GM23338 (cell line): ENCODE measurements at regions not wholly inside any gene's neighbourhood (a gene's known extent, or its start where the extent isn't known, plus 50 kb on each side); places are given as distances from the start of the nearest gene placed in this dataset.

ENCODE experiments used
- CREB1 ChIP-seq: fragments of 250-450 bp; sonication (Bioruptor Pico); IDR thresholded peaks from 2 replicates; pipeline ENCODE4 v1.5.0; 2020; ENCODE audit warnings: low read depth, mild to moderate bottlenecking, moderate library complexity
- EZH2 ChIP-seq: fragments of 200-600 bp; sonication (generic); IDR thresholded peaks from one replicate; pipeline ENCODE4 v1.8.0; 2017; ENCODE audit warnings: antibody characterized with exemption, mild to moderate bottlenecking, low read depth; ENCODE audit not compliant: unreplicated experiment
- EZH2phosphoT487 ChIP-seq: fragments of 200-600 bp; sonication (generic); IDR thresholded peaks from one replicate; pipeline ENCODE4 v1.8.1; 2018; ENCODE audit warnings: antibody characterized with exemption; ENCODE audit not compliant: unreplicated experiment
- JUNB ChIP-seq: IDR thresholded peaks from one replicate; pipeline ENCODE4 v1.6.1; 2016; ENCODE audit warnings: antibody characterized with exemption; ENCODE audit not compliant: unreplicated experiment
- POLR2AphosphoS5 ChIP-seq: IDR thresholded peaks from 2 replicates; pipeline ENCODE4 v1.6.1; 2016; ENCODE audit warnings: antibody characterized with exemption, low read depth
- REST ChIP-seq: IDR thresholded peaks from one replicate; pipeline ENCODE4 v1.6.1; 2018; ENCODE audit warnings: antibody characterized with exemption; ENCODE audit not compliant: unreplicated experiment
- ZNF114 ChIP-seq: fragments of 250-450 bp; sonication (Bioruptor Pico); IDR thresholded peaks from 2 replicates; pipeline ENCODE4 v1.5.0; 2020; ENCODE audit warnings: mild to moderate bottlenecking, moderate library complexity
- TF ChIP-seq, protein P1 (sequence below), 2 experiments: fragments of 200-600 bp in 1 of 2; sonication (generic) in 1 of 2; conservative IDR thresholded peaks; 2 replicates each; pipeline versions ENCODE4 v1.5.1 to v1.6.1; 2016 to 2017; ENCODE audit warnings: antibody characterized with exemption in 2 of 2, low read depth in 2 of 2, mild to moderate bottlenecking in 2 of 2, moderate library complexity in 1 of 2

- TF ChIP-seq, protein P1, sequence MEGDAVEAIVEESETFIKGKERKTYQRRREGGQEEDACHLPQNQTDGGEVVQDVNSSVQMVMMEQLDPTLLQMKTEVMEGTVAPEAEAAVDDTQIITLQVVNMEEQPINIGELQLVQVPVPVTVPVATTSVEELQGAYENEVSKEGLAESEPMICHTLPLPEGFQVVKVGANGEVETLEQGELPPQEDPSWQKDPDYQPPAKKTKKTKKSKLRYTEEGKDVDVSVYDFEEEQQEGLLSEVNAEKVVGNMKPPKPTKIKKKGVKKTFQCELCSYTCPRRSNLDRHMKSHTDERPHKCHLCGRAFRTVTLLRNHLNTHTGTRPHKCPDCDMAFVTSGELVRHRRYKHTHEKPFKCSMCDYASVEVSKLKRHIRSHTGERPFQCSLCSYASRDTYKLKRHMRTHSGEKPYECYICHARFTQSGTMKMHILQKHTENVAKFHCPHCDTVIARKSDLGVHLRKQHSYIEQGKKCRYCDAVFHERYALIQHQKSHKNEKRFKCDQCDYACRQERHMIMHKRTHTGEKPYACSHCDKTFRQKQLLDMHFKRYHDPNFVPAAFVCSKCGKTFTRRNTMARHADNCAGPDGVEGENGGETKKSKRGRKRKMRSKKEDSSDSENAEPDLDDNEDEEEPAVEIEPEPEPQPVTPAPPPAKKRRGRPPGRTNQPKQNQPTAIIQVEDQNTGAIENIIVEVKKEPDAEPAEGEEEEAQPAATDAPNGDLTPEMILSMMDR (conservative IDR thresholded peaks at IDR 0.05; ENCODE audit: low read depth in 2 of 2): no peak
- no peak for TF ChIP-seq JUNB
- no peak for TF ChIP-seq CREB1 (CRISPR knock-in tag)
- no peak for TF ChIP-seq EZH2phosphoT487
- no peak for TF ChIP-seq POLR2AphosphoS5
- no peak for TF ChIP-seq ZNF114
- TF ChIP-seq EZH2: no peak
- TF ChIP-seq REST: no peak
Observed at GRCh38 chr18:76688724-76689472, 133.5 kb upstream of the ZNF236 start.
